ENCODE measurements at regions not wholly inside any gene's neighbourhood (a gene's known extent, or its start where the extent isn't known, plus 50 kb on each side); places are given as distances from the start of the nearest gene placed in this dataset.

DNA sequence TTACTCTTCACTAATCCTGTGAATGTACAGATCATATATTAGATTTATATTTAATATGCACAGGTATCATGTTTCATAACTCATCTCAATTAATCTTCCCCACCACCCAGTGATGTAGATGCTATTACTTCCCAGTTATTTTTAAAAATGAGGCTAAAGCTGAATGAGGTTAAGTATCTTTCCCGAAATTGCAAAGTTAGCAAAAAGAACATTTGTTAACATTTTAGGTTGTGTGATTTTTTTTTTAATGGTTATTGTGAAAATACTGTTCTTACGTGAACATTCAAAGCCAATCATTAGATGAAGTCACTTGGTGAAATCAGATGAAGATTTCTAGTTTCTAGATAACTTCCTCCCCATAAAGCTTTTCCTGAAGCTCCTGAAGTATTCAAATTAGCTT is 186.9 kb upstream of the PLEKHA5 start:
- TF ChIP-seq, protein P1, sequence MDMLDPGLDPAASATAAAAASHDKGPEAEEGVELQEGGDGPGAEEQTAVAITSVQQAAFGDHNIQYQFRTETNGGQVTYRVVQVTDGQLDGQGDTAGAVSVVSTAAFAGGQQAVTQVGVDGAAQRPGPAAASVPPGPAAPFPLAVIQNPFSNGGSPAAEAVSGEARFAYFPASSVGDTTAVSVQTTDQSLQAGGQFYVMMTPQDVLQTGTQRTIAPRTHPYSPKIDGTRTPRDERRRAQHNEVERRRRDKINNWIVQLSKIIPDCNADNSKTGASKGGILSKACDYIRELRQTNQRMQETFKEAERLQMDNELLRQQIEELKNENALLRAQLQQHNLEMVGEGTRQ (IDR thresholded peaks at IDR 0.05; ENCODE audit: low read depth, low read length): no peak
- no peak for TF ChIP-seq RFX5 (IDR thresholded peaks at IDR 0.05; ENCODE audit: low read depth, low read length)
- no peak for TF ChIP-seq RAD21 (IDR thresholded peaks at IDR 0.05; ENCODE audit: low read length)
- no peak for TF ChIP-seq CTCF (conservative IDR thresholded peaks at IDR 0.05; ENCODE audit: low read depth, low read length)
- no peak for TF ChIP-seq MXI1 (IDR thresholded peaks at IDR 0.05; ENCODE audit: borderline replicate concordance, low read depth, low read length)
- no peak for TF ChIP-seq SMC3 (IDR thresholded peaks at IDR 0.05; ENCODE audit: low read depth, low read length)
- no peak for TF ChIP-seq POLR2A (IDR thresholded peaks at IDR 0.05; ENCODE audit: low read depth, low read length)

Measured in IMR-90 (cell line).